ENCODE measurements at regions not wholly inside any gene's neighbourhood (a gene's known extent, or its start where the extent isn't known, plus 50 kb on each side); places are given as distances from the start of the nearest gene placed in this dataset.

GRCh38 chr3:151644020-151644620 is 89.6 kb upstream of the AADACL2 start:
- Histone ChIP-seq H3K4me3 (ENCODE audit: low read depth, low read length) (no peak overlapping the region), H3K9me3 (ENCODE audit: control insufficient read depth, insufficient read depth, low read depth, low read length) (no peaks in the 10 kb centered on the region), H3K4me1 (ENCODE audit: control insufficient read depth, insufficient read depth, low read length) (no peaks in the 10 kb centered on the region), H3K36me3 (ENCODE audit: control insufficient read depth in 2 of 2, insufficient read depth in 1 of 2, low read length in 2 of 2) (no peaks in the 10 kb centered on the region), H3K27ac (ENCODE audit: extremely low read depth, low read depth, low read length) (no peak overlapping the region)
- ChIA-PET POLR2A (no interaction called here), CTCF (no interaction called here)
- TF ChIP-seq ZNF26 (tag by site-specific recombination; IDR thresholded peaks at IDR 0.05), result no peak
- no peak for TF ChIP-seq RBAK (tag by site-specific recombination; IDR thresholded peaks at IDR 0.05)
- no peak for TF ChIP-seq ZFP69B (tag by site-specific recombination; IDR thresholded peaks at IDR 0.05)
- TF ChIP-seq ZNF48 (tag by site-specific recombination; IDR thresholded peaks at IDR 0.05), result no peak
- TF ChIP-seq ZSCAN23 (tag by site-specific recombination; IDR thresholded peaks at IDR 0.05), result no peak
- no peak for TF ChIP-seq ZNF280D (tag by site-specific recombination; IDR thresholded peaks at IDR 0.05)
- no peak for TF ChIP-seq ZNF133 (tag by site-specific recombination; IDR thresholded peaks at IDR 0.05)
- no peak for TF ChIP-seq KLF7 (tag by site-specific recombination; IDR thresholded peaks at IDR 0.05; ENCODE audit: borderline replicate concordance)
- no peak for TF ChIP-seq ZNF2 (tag by site-specific recombination; IDR thresholded peaks at IDR 0.05)
- no peak for TF ChIP-seq ZNF521 (tag by site-specific recombination; IDR thresholded peaks at IDR 0.05)
- no peak for TF ChIP-seq ZNF248 (tag by site-specific recombination; IDR thresholded peaks at IDR 0.05)
- no peak for TF ChIP-seq ZNF488 (tag by site-specific recombination; IDR thresholded peaks at IDR 0.05)
- TF ChIP-seq EGR2 (tag by site-specific recombination; IDR thresholded peaks at IDR 0.05; ENCODE audit: low read depth), result no peak
- no peak for TF ChIP-seq ZNF530 (tag by site-specific recombination; IDR thresholded peaks at IDR 0.05; ENCODE audit: low read depth)
- no peak for TF ChIP-seq ZNF366 (tag by site-specific recombination; conservative IDR thresholded peaks at IDR 0.05)
- no peak for TF ChIP-seq TRIM28 (IDR thresholded peaks at IDR 0.05; ENCODE audit: borderline replicate concordance, low read length)
- TF ChIP-seq ZNF624 (tag by site-specific recombination; IDR thresholded peaks at IDR 0.05), result no peak
- TF ChIP-seq HOXD13 (CRISPR knock-in tag; IDR thresholded peaks at IDR 0.05; ENCODE audit: borderline replicate concordance), result no peak
- TF ChIP-seq KLF9 (tag by site-specific recombination; IDR thresholded peaks at IDR 0.05; ENCODE audit: low read depth), result no peak

- ChIA-PET CTCF (no interaction called here), POLR2A (no interaction called here)
- TF ChIP-seq ZNF670 (tag by site-specific recombination; IDR thresholded peaks at IDR 0.05; ENCODE audit: low read depth) (no peak), ZSCAN18 (tag by site-specific recombination; IDR thresholded peaks at IDR 0.05) (no peak), ZNF26 (tag by site-specific recombination; IDR thresholded peaks at IDR 0.05) (no peak), ZNF133 (tag by site-specific recombination; IDR thresholded peaks at IDR 0.05) (no peak), ZNF549 (tag by site-specific recombination; IDR thresholded peaks at IDR 0.05) (no peak), ZXDB (tag by site-specific recombination; IDR thresholded peaks at IDR 0.05) (no peak), ZNF600 (tag by site-specific recombination; IDR thresholded peaks at IDR 0.05) (no peak), ZNF394 (tag by site-specific recombination; IDR thresholded peaks at IDR 0.05; ENCODE audit: borderline replicate concordance) (no peak), ZBTB7A (tag by site-specific recombination; IDR thresholded peaks at IDR 0.05; ENCODE audit: low read depth) (no peak), ZNF157 (tag by site-specific recombination; IDR thresholded peaks at IDR 0.05) (no peak), ZBTB8A (tag by site-specific recombination; IDR thresholded peaks at IDR 0.05) (no peak)
- H3K9me3 ChIP-seq (ENCODE audit: control insufficient read depth, insufficient read depth, low read depth, low read length), result no peaks in the 10 kb centered on the region
- H3K4me1 ChIP-seq (ENCODE audit: control insufficient read depth, insufficient read depth, low read length), result no peaks in the 10 kb centered on the region
- no peaks in the 10 kb centered on the region for H3K36me3 ChIP-seq (ENCODE audit: control insufficient read depth in 2 of 2, insufficient read depth in 1 of 2, low read length in 2 of 2)
- H3K4me3 ChIP-seq (ENCODE audit: low read depth, low read length), result no peak overlapping the region
- no peak overlapping the region for H3K27ac ChIP-seq (ENCODE audit: extremely low read depth, low read depth, low read length)
Measured at GRCh38 chr3:151639418-151639740, 94.3 kb upstream of the AADACL2 start.
